H1 (cell line): ENCODE measurements at regions not wholly inside any gene's neighbourhood (a gene's known extent, or its start where the extent isn't known, plus 50 kb on each side); places are given as distances from the start of the nearest gene placed in this dataset.

Experiments
- BACH1 ChIP-seq: IDR thresholded peaks from 2 replicates; pipeline ENCODE4 v1.6.1; 2012; ENCODE audit warnings: low read length, improper control_type of control experiment
- BCL11A ChIP-seq, 2 experiments: IDR thresholded peaks; one replicate each; pipeline ENCODE4 v1.6.1; 2011; ENCODE audit warnings: low read depth in 2 of 2, low read length in 2 of 2, mild to moderate bottlenecking in 2 of 2
- CBX8 ChIP-seq: fragments of 300-800, 300-1000 bp; sonication (generic); IDR thresholded peaks from 2 replicates; pipeline ENCODE4 v1.7.1; 2016; ENCODE audit warnings: low read depth, low read length, borderline replicate concordance
- CHD1 ChIP-seq: IDR thresholded peaks from 2 replicates; pipeline ENCODE4 v1.6.1; 2012; ENCODE audit warnings: low read depth, low read length, improper control_type of control experiment
- CHD7 ChIP-seq: fragments of 300-600 bp; sonication (generic); IDR thresholded peaks from 2 replicates; pipeline ENCODE4 v1.7.1; 2012; ENCODE audit warnings: low read length, moderate library complexity, mild to moderate bottlenecking, inconsistent platforms; ENCODE audit not compliant: insufficient replicate concordance
- CREB1 ChIP-seq: IDR thresholded peaks from 2 replicates; pipeline ENCODE4 v1.6.1; 2012; ENCODE audit warnings: inconsistent platforms
- JUND ChIP-seq: IDR thresholded peaks from 2 replicates; pipeline ENCODE4 v1.6.1; 2011; ENCODE audit warnings: mild to moderate bottlenecking, improper control_type of control experiment, low read length
- POLR2A ChIP-seq, 2 experiments: IDR thresholded peaks; 1 replicate in 1 of 2; 2 replicates in 1 of 2; pipeline ENCODE4 v1.6.1; 2011; ENCODE audit warnings: low read depth in 2 of 2, low read length in 2 of 2, mild to moderate bottlenecking in 2 of 2; ENCODE audit errors: control extremely low read depth in 1 of 2
- POLR2AphosphoS5 ChIP-seq: IDR thresholded peaks from 2 replicates; pipeline ENCODE4 v1.6.1; 2011; ENCODE audit warnings: low read depth, low read length
- RXRA ChIP-seq: IDR thresholded peaks from 2 replicates; pipeline ENCODE4 v1.6.1; 2011; ENCODE audit warnings: low read depth, mild to moderate bottlenecking, low read length, moderate library complexity; ENCODE audit not compliant: insufficient read depth
- SRF ChIP-seq: IDR thresholded peaks from 2 replicates; pipeline ENCODE4 v1.6.1; 2011; ENCODE audit warnings: mild to moderate bottlenecking, low read depth, low read length, moderate library complexity
- TAF1 ChIP-seq: IDR thresholded peaks from 2 replicates; pipeline ENCODE4 v1.6.1; 2011; ENCODE audit warnings: mild to moderate bottlenecking, low read depth, low read length
- TBP ChIP-seq: IDR thresholded peaks from 2 replicates; pipeline ENCODE4 v1.6.1; 2011; ENCODE audit warnings: low read depth, low read length, improper control_type of control experiment
- YY1 ChIP-seq: IDR thresholded peaks from 2 replicates; pipeline ENCODE4 v1.6.1; 2011; ENCODE audit warnings: low read depth, mild to moderate bottlenecking, low read length
- ZNF274 ChIP-seq: IDR thresholded peaks from 2 replicates; pipeline ENCODE4 v1.7.0; 2012; ENCODE audit warnings: low read length, borderline replicate concordance; ENCODE audit errors: extremely low read depth

GRCh38 chr10:131831561-131831960 is 69.2 kb upstream of the PPP2R2D start (continued):
- TF ChIP-seq CHD7 (no peak), RXRA (no peak), POLR2A (IDR thresholded peaks at IDR 0.05; ENCODE audit: control extremely low read depth in 1 of 2, low read depth in 2 of 2, low read length in 2 of 2) (no peak), TAF1 (no peak), CBX8 (no peak), ZNF274 (no peak), CREB1 (no peak), CHD1 (no peak), SRF (no peak), JUND (no peak), TBP (no peak), YY1 (no peak), BACH1 (no peak), POLR2AphosphoS5 (no peak), BCL11A (IDR thresholded peaks at IDR 0.05; ENCODE audit: low read depth in 2 of 2, low read length in 2 of 2) (no peak)
